H1 (cell line): ENCODE measurements at regions not wholly inside any gene's neighbourhood (a gene's known extent, or its start where the extent isn't known, plus 50 kb on each side); places are given as distances from the start of the nearest gene placed in this dataset.

Experiments used
- ASH2L ChIP-seq: fragments of 200-600, 300-600 bp; sonication (generic); IDR thresholded peaks from one replicate; pipeline ENCODE4 v1.7.1; 2017; ENCODE audit warnings: low read length
- FOSL1 ChIP-seq: IDR thresholded peaks from 2 replicates; pipeline ENCODE4 v1.6.1; 2011; ENCODE audit warnings: mild to moderate bottlenecking, low read depth, low read length, moderate library complexity; ENCODE audit not compliant: insufficient read depth
- GABPA ChIP-seq: IDR thresholded peaks from 2 replicates; pipeline ENCODE4 v1.6.1; 2011; ENCODE audit warnings: mild to moderate bottlenecking, low read length, moderate library complexity, borderline replicate concordance; ENCODE audit not compliant: insufficient read depth
- TAF7 ChIP-seq: optimal IDR thresholded peaks from 2 replicates; pipeline ENCODE3; 2011; ENCODE audit warnings: low read depth, mild to moderate bottlenecking, inconsistent platforms, low read length, moderate library complexity, borderline replicate concordance
- TCF12 ChIP-seq: IDR thresholded peaks from 2 replicates; pipeline ENCODE4 v1.6.1; 2011; ENCODE audit warnings: low read depth, mild to moderate bottlenecking, low read length
- USF2 ChIP-seq: IDR thresholded peaks from 2 replicates; pipeline ENCODE4 v1.6.1; 2011; ENCODE audit warnings: low read length, improper control_type of control experiment

- no peak for TF ChIP-seq USF2
- TF ChIP-seq TAF7, result no peak
- TF ChIP-seq GABPA, result no peak
- no peak for TF ChIP-seq TCF12
- TF ChIP-seq ASH2L, result no peak
- no peak for TF ChIP-seq FOSL1
These were observed 82.2 kb upstream of the ITGA4 start (continued) for GRCh38 chr2:181374781-181375675.
